Stromal cell of bone marrow (primary cell): ENCODE measurements at regions not wholly inside any gene's neighbourhood (a gene's known extent, or its start where the extent isn't known, plus 50 kb on each side); places are given as distances from the start of the nearest gene placed in this dataset.

ENCODE experiments used
- DNase-seq: peaks from one replicate; pipeline ENCODE4 v3.0.0-alpha.2; 2012; ENCODE audit warnings: low read depth

GRCh38 chr1:117803318-117803717 lies 126.1 kb downstream of the GDAP2 start:
- no peak for DNase-seq

- DNase-seq: no peak
Measured at GRCh38 chr1:117809764-117810163, 119.7 kb downstream of the GDAP2 start.

GRCh38 chr1:117810553-117810952 lies 118.9 kb downstream of the GDAP2 start:
- no peak for DNase-seq

GRCh38 chr1:117812869-117813511 lies 116.4 kb downstream of the GDAP2 start:
- DNase-seq: peak; percentile 33
